ENCODE measurements at regions not wholly inside any gene's neighbourhood (a gene's known extent, or its start where the extent isn't known, plus 50 kb on each side); places are given as distances from the start of the nearest gene placed in this dataset.

- no peak overlapping the region for H3K27ac ChIP-seq (ENCODE audit: low read length)
- H3K9me3 ChIP-seq (ENCODE audit: insufficient read depth, low read length), result no peaks in the 10 kb centered on the region
- no peak overlapping the region for H3K4me3 ChIP-seq (ENCODE audit: low read length)
- H3K4me2 ChIP-seq (ENCODE audit: low read length), result no peak overlapping the region
- H4K20me1 ChIP-seq (ENCODE audit: insufficient read depth, low read length), result no peaks in the 10 kb centered on the region
- H3K27me3 ChIP-seq (ENCODE audit: low read depth, low read length), result no peaks in the 10 kb centered on the region
- no peak overlapping the region for H3K9ac ChIP-seq (ENCODE audit: low read length)
- H3K36me3 ChIP-seq (replicated peaks; ENCODE audit: low read depth, low read length), result no peaks in the 10 kb centered on the region
- no peak overlapping the region for H2AFZ ChIP-seq (ENCODE audit: low read depth, low read length)
- no peaks in the 10 kb centered on the region for H3K4me1 ChIP-seq (ENCODE audit: low read length)
- H3K79me2 ChIP-seq (ENCODE audit: low read length), result no peaks in the 10 kb centered on the region
- TF ChIP-seq EZH2phosphoT487 (IDR thresholded peaks at IDR 0.05; ENCODE audit: low read depth), result no peak
- TF ChIP-seq, protein P1, sequence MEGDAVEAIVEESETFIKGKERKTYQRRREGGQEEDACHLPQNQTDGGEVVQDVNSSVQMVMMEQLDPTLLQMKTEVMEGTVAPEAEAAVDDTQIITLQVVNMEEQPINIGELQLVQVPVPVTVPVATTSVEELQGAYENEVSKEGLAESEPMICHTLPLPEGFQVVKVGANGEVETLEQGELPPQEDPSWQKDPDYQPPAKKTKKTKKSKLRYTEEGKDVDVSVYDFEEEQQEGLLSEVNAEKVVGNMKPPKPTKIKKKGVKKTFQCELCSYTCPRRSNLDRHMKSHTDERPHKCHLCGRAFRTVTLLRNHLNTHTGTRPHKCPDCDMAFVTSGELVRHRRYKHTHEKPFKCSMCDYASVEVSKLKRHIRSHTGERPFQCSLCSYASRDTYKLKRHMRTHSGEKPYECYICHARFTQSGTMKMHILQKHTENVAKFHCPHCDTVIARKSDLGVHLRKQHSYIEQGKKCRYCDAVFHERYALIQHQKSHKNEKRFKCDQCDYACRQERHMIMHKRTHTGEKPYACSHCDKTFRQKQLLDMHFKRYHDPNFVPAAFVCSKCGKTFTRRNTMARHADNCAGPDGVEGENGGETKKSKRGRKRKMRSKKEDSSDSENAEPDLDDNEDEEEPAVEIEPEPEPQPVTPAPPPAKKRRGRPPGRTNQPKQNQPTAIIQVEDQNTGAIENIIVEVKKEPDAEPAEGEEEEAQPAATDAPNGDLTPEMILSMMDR (IDR thresholded peaks at IDR 0.05; ENCODE audit: low read depth, low read length), result no peak
Observed at GRCh38 chr16:6484935-6485334, 847.7 kb upstream of the RBFOX1 start.

GRCh38 chr16:6484081-6484480, 848.6 kb upstream of the RBFOX1 start:
- no peak overlapping the region for H3K4me3 ChIP-seq (ENCODE audit: low read length)
- H2AFZ ChIP-seq (ENCODE audit: low read depth, low read length), result no peak overlapping the region
- no peaks in the 10 kb centered on the region for H3K36me3 ChIP-seq (replicated peaks; ENCODE audit: low read depth, low read length)
- H3K9me3 ChIP-seq (ENCODE audit: insufficient read depth, low read length), result no peaks in the 10 kb centered on the region
- no peak overlapping the region for H3K27ac ChIP-seq (ENCODE audit: low read length)
- no peaks in the 10 kb centered on the region for H3K79me2 ChIP-seq (ENCODE audit: low read length)
- H4K20me1 ChIP-seq (ENCODE audit: insufficient read depth, low read length), result no peaks in the 10 kb centered on the region
- H3K27me3 ChIP-seq (ENCODE audit: low read depth, low read length), result no peaks in the 10 kb centered on the region
- no peak overlapping the region for H3K4me2 ChIP-seq (ENCODE audit: low read length)
- TF ChIP-seq, protein P1 (IDR thresholded peaks at IDR 0.05; ENCODE audit: low read depth, low read length), result no peak
- TF ChIP-seq EZH2phosphoT487 (IDR thresholded peaks at IDR 0.05; ENCODE audit: low read depth), result no peak
- H3K4me1 ChIP-seq (ENCODE audit: low read length), result no peaks in the 10 kb centered on the region
- no peak overlapping the region for H3K9ac ChIP-seq (ENCODE audit: low read length)

DNA sequence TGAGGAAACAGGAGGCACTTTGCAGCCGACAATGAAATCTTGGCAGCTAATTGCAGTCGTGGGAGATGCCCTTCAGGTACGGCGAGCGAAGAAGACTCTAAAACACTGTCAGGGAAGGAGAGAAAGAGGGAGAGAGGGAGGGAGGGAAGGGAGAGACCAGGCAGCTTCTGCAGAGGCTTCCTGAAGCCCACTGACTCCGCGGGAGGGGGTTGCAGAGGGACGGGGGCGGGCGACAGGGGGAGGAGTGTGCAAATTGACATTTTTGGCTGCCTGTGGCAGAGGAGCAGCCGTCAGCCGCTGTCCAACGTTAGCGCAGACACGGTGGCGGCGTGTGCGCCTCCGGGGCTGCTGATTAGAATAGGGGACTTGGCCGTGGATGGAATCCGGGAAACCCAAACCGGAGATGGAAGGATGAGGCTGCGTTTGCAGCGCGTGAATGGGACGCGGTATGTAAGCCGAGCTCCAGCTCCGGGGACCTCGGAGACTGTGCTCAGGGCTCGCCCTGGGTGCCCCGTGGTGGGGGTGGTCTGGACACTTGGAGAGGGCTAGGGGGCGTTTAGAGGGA, 849.1 kb upstream of the RBFOX1 start:
- TF ChIP-seq, protein P1 (IDR thresholded peaks at IDR 0.05; ENCODE audit: low read depth, low read length), result no peak
- no peak for TF ChIP-seq EZH2phosphoT487 (IDR thresholded peaks at IDR 0.05; ENCODE audit: low read depth)
- Histone ChIP-seq H3K4me2 (ENCODE audit: low read length) (no peak overlapping the region), H3K9ac (ENCODE audit: low read length) (no peak overlapping the region)

DNA sequence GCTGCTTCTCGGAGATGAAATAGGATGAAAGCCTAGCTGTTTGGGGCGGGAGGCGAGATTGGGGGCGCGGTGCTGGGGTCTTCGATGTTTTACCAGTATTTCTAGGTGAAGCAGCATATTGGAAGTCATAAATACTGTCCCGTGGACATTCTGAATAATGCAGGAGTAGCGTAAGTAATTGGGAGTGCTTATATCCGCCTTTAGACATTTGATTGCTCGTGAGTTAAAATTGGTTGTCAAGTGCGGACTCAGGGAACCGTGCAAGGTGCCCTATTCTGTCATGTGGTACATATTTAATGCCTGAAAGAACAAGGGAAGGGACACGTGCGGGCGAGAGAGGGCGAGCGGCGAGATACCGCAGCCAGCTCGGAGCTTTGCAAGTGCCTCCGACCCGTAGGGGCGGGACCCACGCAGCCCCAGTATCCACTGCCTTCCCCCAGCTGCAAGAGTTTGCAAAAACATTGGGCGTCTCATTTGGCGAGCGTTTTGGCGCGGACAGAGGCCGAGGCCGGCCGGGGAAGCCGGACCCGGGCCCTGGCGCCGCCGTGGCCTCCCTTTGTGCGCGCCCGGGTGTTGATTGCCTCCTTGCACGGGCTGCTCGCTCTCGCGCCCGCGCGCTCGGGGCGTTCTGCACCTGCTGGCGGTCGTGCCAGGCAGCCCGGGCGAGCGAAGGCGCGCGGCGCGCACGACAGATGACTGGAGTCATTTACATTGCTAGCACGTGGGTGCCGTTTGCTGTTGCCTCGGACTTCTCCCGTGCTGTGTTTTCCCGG, 849.8 kb upstream of the RBFOX1 start:
- no peaks in the 10 kb centered on the region for H4K20me1 ChIP-seq (ENCODE audit: insufficient read depth, low read length)
- H3K27me3 ChIP-seq (ENCODE audit: low read depth, low read length), result no peaks in the 10 kb centered on the region
- H3K4me2 ChIP-seq (ENCODE audit: low read length), result no peak overlapping the region
- H3K4me1 ChIP-seq (ENCODE audit: low read length), result no peaks in the 10 kb centered on the region
- no peaks in the 10 kb centered on the region for H3K9me3 ChIP-seq (ENCODE audit: insufficient read depth, low read length)
- no peak overlapping the region for H2AFZ ChIP-seq (ENCODE audit: low read depth, low read length)
- TF ChIP-seq, protein P1 (IDR thresholded peaks at IDR 0.05; ENCODE audit: low read depth, low read length), result no peak
- TF ChIP-seq EZH2phosphoT487 (IDR thresholded peaks at IDR 0.05; ENCODE audit: low read depth), result no peak
- no peaks in the 10 kb centered on the region for H3K36me3 ChIP-seq (replicated peaks; ENCODE audit: low read depth, low read length)
- H3K27ac ChIP-seq (ENCODE audit: low read length), result no peak overlapping the region
- no peak overlapping the region for H3K9ac ChIP-seq (ENCODE audit: low read length)
- H3K4me3 ChIP-seq (ENCODE audit: low read length), result no peak overlapping the region
- H3K79me2 ChIP-seq (ENCODE audit: low read length), result no peaks in the 10 kb centered on the region

More for the DNA sequence above, 849.1 kb upstream of the RBFOX1 start:
- Histone ChIP-seq H3K9me3 (ENCODE audit: insufficient read depth, low read length) (no peaks in the 10 kb centered on the region), H3K27me3 (ENCODE audit: low read depth, low read length) (no peaks in the 10 kb centered on the region), H3K27ac (ENCODE audit: low read length) (no peak overlapping the region), H3K36me3 (replicated peaks; ENCODE audit: low read depth, low read length) (no peaks in the 10 kb centered on the region), H4K20me1 (ENCODE audit: insufficient read depth, low read length) (no peaks in the 10 kb centered on the region), H3K4me1 (ENCODE audit: low read length) (no peaks in the 10 kb centered on the region), H2AFZ (ENCODE audit: low read depth, low read length) (no peak overlapping the region), H3K79me2 (ENCODE audit: low read length) (no peaks in the 10 kb centered on the region), H3K4me3 (ENCODE audit: low read length) (no peak overlapping the region)
